HFF-Myc (cell line): ENCODE measurements at regions not wholly inside any gene's neighbourhood (a gene's known extent, or its start where the extent isn't known, plus 50 kb on each side); places are given as distances from the start of the nearest gene placed in this dataset.

Experiments used
- DNase-seq: peaks from one replicate; pipeline ENCODE4 v3.0.0-alpha.2; 2011; ENCODE audit warnings: low read depth; ENCODE audit errors: extremely low read depth
- H3K4me3 ChIP-seq: replicated peaks from 2 replicates; pipeline ENCODE4 v1.5.1; 2011; ENCODE audit warnings: low read depth, mild to moderate bottlenecking, control low read depth, low read length
- CTCF ChIP-seq: IDR thresholded peaks from 2 replicates; pipeline ENCODE4 v1.5.1; 2012; ENCODE audit warnings: mild to moderate bottlenecking, low read depth, low read length, control low read depth; ENCODE audit errors: missing control alignments

GRCh38 chr14:30256627-30257026, 302.3 kb upstream of the G2E3 start:
- no peak overlapping the region for H3K4me3 ChIP-seq
- no peak for DNase-seq
- no peak for TF ChIP-seq CTCF

- no peak overlapping the region for H3K4me3 ChIP-seq
Measured at GRCh38 chr14:30257946-30258661, 300.9 kb upstream of the G2E3 start.

GRCh38 chr14:30260833-30261607, 297.9 kb upstream of the G2E3 start:
- TF ChIP-seq CTCF: no peak
- no peak for DNase-seq
- H3K4me3 ChIP-seq: no peak overlapping the region

More at GRCh38 chr14:30257946-30258661, 300.9 kb upstream of the G2E3 start:
- no peak for DNase-seq
- no peak for TF ChIP-seq CTCF

- no peak for TF ChIP-seq CTCF
- DNase-seq: no peak
- H3K4me3 ChIP-seq: no peak overlapping the region
Measured at GRCh38 chr14:30264161-30264560, 294.8 kb upstream of the G2E3 start.

- DNase-seq: no peak
- H3K4me3 ChIP-seq: no peak overlapping the region
- TF ChIP-seq CTCF: no peak
Measured at GRCh38 chr14:30266290-30266689, 292.7 kb upstream of the G2E3 start.

- no peak for DNase-seq
- no peak overlapping the region for H3K4me3 ChIP-seq
- no peak for TF ChIP-seq CTCF
Measured at GRCh38 chr14:30267141-30267540, 291.8 kb upstream of the G2E3 start.
